H1 (cell line): ENCODE measurements at regions not wholly inside any gene's neighbourhood (a gene's known extent, or its start where the extent isn't known, plus 50 kb on each side); places are given as distances from the start of the nearest gene placed in this dataset.

Experiments used
- BCL11A ChIP-seq, 2 experiments: IDR thresholded peaks; one replicate each; pipeline ENCODE4 v1.6.1; 2011; ENCODE audit warnings: low read depth in 2 of 2, low read length in 2 of 2, mild to moderate bottlenecking in 2 of 2
- KDM5A ChIP-seq: fragments of 200-600 bp; IDR thresholded peaks from 2 replicates; pipeline ENCODE4 v1.7.1; 2012; ENCODE audit warnings: mild to moderate bottlenecking, low read length, inconsistent platforms, mixed read lengths

- TF ChIP-seq BCL11A (IDR thresholded peaks at IDR 0.05; ENCODE audit: low read depth in 2 of 2, low read length in 2 of 2) (no peak), KDM5A (no peak)
Observed at GRCh38 chr4:97457253-97457652, 686.0 kb downstream of the STPG2 start (continued).
